ENCODE measurements at regions not wholly inside any gene's neighbourhood (a gene's known extent, or its start where the extent isn't known, plus 50 kb on each side); places are given as distances from the start of the nearest gene placed in this dataset.

- DNase-seq (ENCODE audit: low read depth) = no peak
Measured at GRCh38 chr18:56068701-56069100, 480.7 kb upstream of the TCF4 start.

GRCh38 chr18:56067969-56068671, 480.1 kb upstream of the TCF4 start:
- peak; percentile 69 for DNase-seq (ENCODE audit: low read depth)

- DNase-seq (ENCODE audit: low read depth) = no peak
Measured at GRCh38 chr18:56067214-56067894, 479.4 kb upstream of the TCF4 start.

GRCh38 chr18:56066524-56067213, 478.7 kb upstream of the TCF4 start:
- no peak for DNase-seq (ENCODE audit: low read depth)

GRCh38 chr18:56065086-56065485, 477.1 kb upstream of the TCF4 start:
- no peak for DNase-seq (ENCODE audit: low read depth)

GRCh38 chr18:56062931-56063330, 474.9 kb upstream of the TCF4 start:
- DNase-seq (ENCODE audit: low read depth) = no peak

- no peak for DNase-seq (ENCODE audit: low read depth)
Measured at GRCh38 chr18:56060967-56061541, 473.1 kb upstream of the TCF4 start.

- DNase-seq (ENCODE audit: low read depth) = no peak
Measured at GRCh38 chr18:56052202-56052601, 464.2 kb upstream of the TCF4 start.

GRCh38 chr18:56044239-56044638, 456.2 kb upstream of the TCF4 start:
- no peak for DNase-seq (ENCODE audit: low read depth)

- DNase-seq (ENCODE audit: low read depth) = no peak
Measured at GRCh38 chr18:56043641-56044061, 455.7 kb upstream of the TCF4 start.

- no peak for DNase-seq (ENCODE audit: low read depth)
Measured at GRCh38 chr18:56042915-56043536, 455.0 kb upstream of the TCF4 start.

- no peak for DNase-seq (ENCODE audit: low read depth)
Measured at GRCh38 chr18:56038171-56039030, 450.4 kb upstream of the TCF4 start.

- no peak for DNase-seq (ENCODE audit: low read depth)
Measured at GRCh38 chr18:56036741-56037140, 448.7 kb upstream of the TCF4 start.

- DNase-seq (ENCODE audit: low read depth) = no peak
Measured at GRCh38 chr18:56035546-56035945, 447.6 kb upstream of the TCF4 start.

- no peak for DNase-seq (ENCODE audit: low read depth)
Measured at GRCh38 chr18:56034949-56035348, 447.0 kb upstream of the TCF4 start.

GRCh38 chr18:56030060-56030459, 442.1 kb upstream of the TCF4 start:
- DNase-seq (ENCODE audit: low read depth) = no peak

GRCh38 chr18:56028514-56028913, 440.5 kb upstream of the TCF4 start:
- DNase-seq (ENCODE audit: low read depth) = peak; percentile 67

GRCh38 chr18:56026509-56026908, 438.5 kb upstream of the TCF4 start:
- no peak for DNase-seq (ENCODE audit: low read depth)

- DNase-seq (ENCODE audit: low read depth) = no peak
Measured at GRCh38 chr18:56021809-56022195, 433.8 kb upstream of the TCF4 start.

- DNase-seq (ENCODE audit: low read depth) = no peak
Measured at GRCh38 chr18:56021136-56021808, 433.3 kb upstream of the TCF4 start.

GRCh38 chr18:56019908-56020307, 431.9 kb upstream of the TCF4 start:
- DNase-seq (ENCODE audit: low read depth) = no peak
